IMR-90 (cell line): ENCODE measurements at regions not wholly inside any gene's neighbourhood (a gene's known extent, or its start where the extent isn't known, plus 50 kb on each side); places are given as distances from the start of the nearest gene placed in this dataset.

ENCODE experiments used
- ATAC-seq: fragments of 200-7000 bp; cut with Tn5 transposase; 2 replicates; pipeline ENCODE4 v1.9.1; 2020; ENCODE audit warnings: low read depth, mild to moderate bottlenecking, moderate library complexity
- BruUV-seq: library from RNA; stranded (reverse); fragments of 400-500 nt; replicated peaks from 2 replicates; lab custom pipeline; 2021; lab: Mats Ljungman, UMichigan
- CTCF ChIA-PET: fragments of 300-600 bp; formaldehyde crosslinking; extraction: SDS; loops from one replicate; lab custom pipeline; 2021; ENCODE audit warnings: antibody characterized with exemption; lab: Yijun Ruan, JAX
- POLR2A ChIA-PET: fragments of 300-600 bp; sonication (Branson Sonifier 250); formaldehyde crosslinking; loops from one replicate; lab custom pipeline; 2022; ENCODE audit warnings: antibody characterized with exemption; ENCODE audit not compliant: unreplicated experiment; lab: Charles Lee
- DNase-seq: peaks from one replicate; pipeline ENCODE4 v3.0.0; 2013
- H2AFZ ChIP-seq: replicated peaks from 2 replicates; pipeline ENCODE3; 2013; ENCODE audit warnings: low read length, mild to moderate bottlenecking; ENCODE audit not compliant: poor library complexity
- H2AK5ac ChIP-seq: 2 replicates; pipeline ENCODE4 v1.6.1; 2013; ENCODE audit warnings: low read depth, low read length, inconsistent platforms
- H2AK9ac ChIP-seq: replicated peaks from 2 replicates; pipeline ENCODE3; 2013; ENCODE audit warnings: mild to moderate bottlenecking, low read depth, low read length, moderate library complexity; ENCODE audit not compliant: poor library complexity
- H2BK120ac ChIP-seq: 2 replicates; pipeline ENCODE4 v1.6.1; 2013; ENCODE audit warnings: low read depth, low read length, inconsistent platforms
- H2BK15ac ChIP-seq: 3 replicates; pipeline ENCODE4 v1.6.1; 2013; ENCODE audit warnings: low read depth, low read length, inconsistent platforms
- H2BK20ac ChIP-seq: 2 replicates; pipeline ENCODE4 v1.6.1; 2013; ENCODE audit warnings: low read depth, mild to moderate bottlenecking, inconsistent platforms, low read length, moderate library complexity
- H2BK5ac ChIP-seq: 2 replicates; pipeline ENCODE4 v1.6.1; 2013; ENCODE audit warnings: mild to moderate bottlenecking, low read depth, low read length, inconsistent platforms; ENCODE audit not compliant: poor library complexity, severe bottlenecking
- H3K14ac ChIP-seq: replicated peaks from 2 replicates; pipeline ENCODE4 v1.6.1; 2013; ENCODE audit warnings: low read depth, low read length, inconsistent platforms
- H3K18ac ChIP-seq: 2 replicates; pipeline ENCODE4 v1.6.1; 2013; ENCODE audit warnings: low read depth, low read length, control low read depth
- H3K23ac ChIP-seq: 2 replicates; pipeline ENCODE4 v1.6.1; 2013; ENCODE audit warnings: low read depth, low read length, inconsistent platforms
- H3K27ac ChIP-seq: 2 replicates; pipeline ENCODE4 v1.5.1; 2013; ENCODE audit warnings: mild to moderate bottlenecking, control low read depth, low read length; ENCODE audit not compliant: insufficient read depth
- H3K27me3 ChIP-seq: 2 replicates; pipeline ENCODE4 v1.6.1; 2013; ENCODE audit warnings: low read length; ENCODE audit not compliant: control insufficient read depth, insufficient read depth
- H3K36me3 ChIP-seq: 2 replicates; pipeline ENCODE4 v1.6.1; 2013; ENCODE audit warnings: low read length, mixed read lengths; ENCODE audit not compliant: control insufficient read depth, insufficient read depth
- H3K4ac ChIP-seq: 2 replicates; pipeline ENCODE4 v1.6.1; 2013; ENCODE audit warnings: low read depth, low read length, inconsistent platforms
- H3K4me1 ChIP-seq: 2 replicates; pipeline ENCODE4 v1.6.1; 2013; ENCODE audit warnings: low read length, mixed read lengths; ENCODE audit not compliant: control insufficient read depth, insufficient read depth
- H3K4me2 ChIP-seq: 2 replicates; pipeline ENCODE4 v1.6.1; 2013; ENCODE audit warnings: low read depth, mild to moderate bottlenecking, control low read depth, low read length, moderate library complexity
- H3K4me3 ChIP-seq: 2 replicates; pipeline ENCODE4 v1.5.1; 2013; ENCODE audit warnings: low read depth, mild to moderate bottlenecking, control low read depth, low read length, moderate library complexity; ENCODE audit not compliant: insufficient read depth
- H3K56ac ChIP-seq: 2 replicates; pipeline ENCODE4 v1.6.1; 2013; ENCODE audit warnings: low read length, inconsistent platforms; ENCODE audit not compliant: insufficient read depth; ENCODE audit errors: extremely low read depth
- H3K79me1 ChIP-seq, 2 experiments: 2 replicates each; pipeline ENCODE4 v1.6.1; 2013; ENCODE audit warnings: low read length in 2 of 2, inconsistent platforms in 1 of 2, low read depth in 1 of 2
- H3K9ac ChIP-seq: 2 replicates; pipeline ENCODE4 v1.6.1; 2013; ENCODE audit warnings: low read depth, low read length, control low read depth
- H3K9me1 ChIP-seq: 2 replicates; pipeline ENCODE4 v1.6.1; 2013; ENCODE audit warnings: low read length, inconsistent platforms; ENCODE audit not compliant: insufficient read depth
- H3K9me3 ChIP-seq: 2 replicates; pipeline ENCODE4 v1.6.1; 2013; ENCODE audit warnings: low read length; ENCODE audit not compliant: control insufficient read depth, insufficient read depth
- H4K20me1 ChIP-seq: 2 replicates; pipeline ENCODE4 v1.6.1; 2013; ENCODE audit warnings: low read length, inconsistent platforms; ENCODE audit not compliant: insufficient read depth
- H4K5ac ChIP-seq: 2 replicates; pipeline ENCODE4 v1.6.1; 2013; ENCODE audit warnings: mild to moderate bottlenecking, low read depth, low read length, control low read depth
- H4K8ac ChIP-seq, 2 experiments: 2 replicates each; pipeline ENCODE4 v1.6.1; 2013; ENCODE audit warnings: low read depth in 2 of 2, low read length in 2 of 2, control low read depth in 1 of 2, inconsistent platforms in 1 of 2
- H4K91ac ChIP-seq: 2 replicates; pipeline ENCODE4 v1.6.1; 2013; ENCODE audit warnings: low read depth, low read length, inconsistent platforms; ENCODE audit not compliant: insufficient read depth
- BHLHE40 ChIP-seq: fragments of 150-350 bp; IDR thresholded peaks from 2 replicates; pipeline ENCODE4 v1.6.1; 2016; ENCODE audit warnings: mild to moderate bottlenecking, low read depth, low read length
- CEBPB ChIP-seq: IDR thresholded peaks from 2 replicates; pipeline ENCODE4 v1.6.1; 2012; ENCODE audit warnings: low read depth, low read length, improper control_type of control experiment
- CHD1 ChIP-seq: IDR thresholded peaks from 2 replicates; pipeline ENCODE4 v1.6.1; 2012; ENCODE audit warnings: low read depth, low read length, improper control_type of control experiment
- CTCF ChIP-seq: conservative IDR thresholded peaks from 2 replicates; pipeline ENCODE4 v1.5.1; 2012; ENCODE audit warnings: mild to moderate bottlenecking, low read depth, low read length, improper control_type of control experiment
- FOS ChIP-seq: fragments of 150-350 bp; IDR thresholded peaks from 2 replicates; pipeline ENCODE4 v1.6.1; 2016; ENCODE audit warnings: low read depth, low read length
- MAZ ChIP-seq: IDR thresholded peaks from 2 replicates; pipeline ENCODE4 v1.6.1; 2012; ENCODE audit warnings: low read depth, mild to moderate bottlenecking, low read length, improper control_type of control experiment, moderate library complexity, borderline replicate concordance
- MXI1 ChIP-seq: IDR thresholded peaks from 2 replicates; pipeline ENCODE4 v1.6.1; 2012; ENCODE audit warnings: low read depth, mild to moderate bottlenecking, low read length, moderate library complexity, borderline replicate concordance
- NFE2L2 ChIP-seq: fragments of 150-350 bp; IDR thresholded peaks from 2 replicates; pipeline ENCODE4 v1.6.1; 2016; ENCODE audit warnings: low read depth, mild to moderate bottlenecking, low read length
- RCOR1 ChIP-seq: IDR thresholded peaks from 2 replicates; pipeline ENCODE4 v1.6.1; 2012; ENCODE audit warnings: mild to moderate bottlenecking, low read length, improper control_type of control experiment; ENCODE audit not compliant: insufficient replicate concordance
- RFX5 ChIP-seq: IDR thresholded peaks from 2 replicates; pipeline ENCODE4 v1.8.0; 2012; ENCODE audit warnings: low read depth, mild to moderate bottlenecking, low read length, moderate library complexity
- WGBS, 2 experiments: methylation state at CpG; one replicate each; pipeline versions ENCODE4 v1.1.5 to v1.1.7; 2013; ENCODE audit warnings: missing lambda C conversion rate in 2 of 2; ENCODE audit not compliant: insufficient read length in 1 of 2; ENCODE audit errors: extremely low coverage in 2 of 2; 5-methylcytosine and 5-hydroxymethylcytosine counted together
- dilution Hi-C: fragments of 300-500 bp; cut with HindIII; formaldehyde crosslinking; loops from one replicate; pipeline ENCODE4 v1.14.3; 2018; ENCODE audit warnings: low sequenced_read_pairs; ENCODE audit not compliant: unreplicated experiment
- in situ Hi-C: fragments of 300-500 bp; cut with MboI; formaldehyde crosslinking; loops from 3 replicates; pipeline ENCODE4 v1.14.3; 2019; ENCODE audit warnings: low sequenced_read_pairs, inconsistent platforms, mixed read lengths
- intact Hi-C: fragments of 100-400 bp; cut with micrococcal nuclease; formaldehyde crosslinking; loops from 2 replicates; pipeline ENCODE4 v1.10.0; 2022
- TF ChIP-seq, protein P1 (sequence below): fragments of 150-350 bp; IDR thresholded peaks from 2 replicates; pipeline ENCODE4 v1.6.1; 2017; ENCODE audit warnings: mild to moderate bottlenecking, antibody characterized with exemption, low read length, low read depth
- TF ChIP-seq, protein P2 (sequence below): fragments of 150-350 bp; IDR thresholded peaks from 2 replicates; pipeline ENCODE4 v1.6.1; 2016; ENCODE audit warnings: low read depth, mild to moderate bottlenecking, low read length, moderate library complexity, borderline replicate concordance

- no TSS peak for BruUV-seq
- Histone ChIP-seq H3K4me1 (no peaks in the 10 kb centered on the region), H4K20me1 (no peaks in the 10 kb centered on the region; the same call in 1 of the 2 replicates), H2AFZ (no peak overlapping the region), H3K9me3 (peaks cover 3% of the 10 kb centered on the region; the same call in 1 of the 2 replicates), H3K18ac (no peak overlapping the region), H4K5ac (no peak overlapping the region), H3K23ac (no peak overlapping the region), H3K4me3 (no peak overlapping the region), H2BK20ac (no peak overlapping the region), H2BK5ac (no peak overlapping the region), H3K4ac (no peak overlapping the region), H3K27ac (no peak overlapping the region), H3K36me3 (no peaks in the 10 kb centered on the region), H3K9me1 (no peaks in the 10 kb centered on the region), H3K27me3 (no peaks in the 10 kb centered on the region), H3K56ac (no peak overlapping the region), H3K4me2 (no peak overlapping the region), H2AK9ac (no peak overlapping the region), H4K8ac (no peak overlapping the region), H2AK5ac (no peak overlapping the region), H3K14ac (no peak overlapping the region), H3K9ac (no peak overlapping the region), H3K79me1 (no peaks in the 10 kb centered on the region), H2BK120ac (no peak overlapping the region), H2BK15ac (no peak overlapping the region), H4K91ac (no peak overlapping the region)
- DNase-seq: no peak
- ATAC-seq: no peak
- TF ChIP-seq, protein P1, sequence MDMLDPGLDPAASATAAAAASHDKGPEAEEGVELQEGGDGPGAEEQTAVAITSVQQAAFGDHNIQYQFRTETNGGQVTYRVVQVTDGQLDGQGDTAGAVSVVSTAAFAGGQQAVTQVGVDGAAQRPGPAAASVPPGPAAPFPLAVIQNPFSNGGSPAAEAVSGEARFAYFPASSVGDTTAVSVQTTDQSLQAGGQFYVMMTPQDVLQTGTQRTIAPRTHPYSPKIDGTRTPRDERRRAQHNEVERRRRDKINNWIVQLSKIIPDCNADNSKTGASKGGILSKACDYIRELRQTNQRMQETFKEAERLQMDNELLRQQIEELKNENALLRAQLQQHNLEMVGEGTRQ: no peak
- TF ChIP-seq RFX5 (no peak), CEBPB (no peak), RCOR1 (no peak), FOS (no peak), NFE2L2 (no peak), MXI1 (no peak), CHD1 (no peak), BHLHE40 (no peak), CTCF (no peak), MAZ (no peak)
- TF ChIP-seq, protein P2, sequence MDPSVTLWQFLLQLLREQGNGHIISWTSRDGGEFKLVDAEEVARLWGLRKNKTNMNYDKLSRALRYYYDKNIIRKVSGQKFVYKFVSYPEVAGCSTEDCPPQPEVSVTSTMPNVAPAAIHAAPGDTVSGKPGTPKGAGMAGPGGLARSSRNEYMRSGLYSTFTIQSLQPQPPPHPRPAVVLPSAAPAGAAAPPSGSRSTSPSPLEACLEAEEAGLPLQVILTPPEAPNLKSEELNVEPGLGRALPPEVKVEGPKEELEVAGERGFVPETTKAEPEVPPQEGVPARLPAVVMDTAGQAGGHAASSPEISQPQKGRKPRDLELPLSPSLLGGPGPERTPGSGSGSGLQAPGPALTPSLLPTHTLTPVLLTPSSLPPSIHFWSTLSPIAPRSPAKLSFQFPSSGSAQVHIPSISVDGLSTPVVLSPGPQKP: no peak
- in situ Hi-C loops (no loop called here), intact Hi-C loops (no loop called here), dilution Hi-C loops (no loop called here)
- ChIA-PET CTCF (no interaction called here), POLR2A (no interaction called here)
- WGBS, 2 experiments: no CpG with 5 or more reads among the region's 6 CpGs
Measured at GRCh38 chr11:70687716-70688115, 289.4 kb downstream of the CTTN start.
